ENCODE measurements at regions not wholly inside any gene's neighbourhood (a gene's known extent, or its start where the extent isn't known, plus 50 kb on each side); places are given as distances from the start of the nearest gene placed in this dataset.

DNA sequence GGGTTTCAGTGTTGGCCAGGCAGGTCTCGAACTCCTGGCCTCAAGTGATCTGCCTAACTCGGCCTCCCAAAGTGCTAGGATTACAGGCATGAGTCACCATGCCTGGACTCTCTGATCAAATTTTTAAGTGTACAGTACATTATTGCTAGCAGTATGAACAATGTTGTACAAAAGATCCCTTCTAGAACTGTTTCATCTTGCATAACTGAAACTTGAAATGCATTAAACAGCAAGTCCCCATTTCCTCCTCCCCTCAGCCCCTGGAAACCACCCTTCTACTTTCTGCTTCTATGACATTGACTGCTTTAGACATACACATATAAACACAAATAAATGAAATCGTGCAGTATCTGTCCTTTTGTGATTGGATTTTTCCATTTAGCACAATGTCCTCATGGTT lies 463.4 kb downstream of the PTPRC start:
- Histone ChIP-seq H3K27ac (ENCODE audit: low read length) (no peak overlapping the region), H3K27me3 (ENCODE audit: insufficient read depth, low read depth, low read length) (no peaks in the 10 kb centered on the region), H3F3A (ENCODE audit: insufficient read depth, low read length, poor library complexity, severe bottlenecking) (no peaks in the 10 kb centered on the region), H2AFZ (ENCODE audit: low read depth, low read length) (no peak overlapping the region), H3K9me2 (ENCODE audit: insufficient read depth, low read length) (no peaks in the 10 kb centered on the region), H3K36me3 (ENCODE audit: insufficient read depth, low read length) (no peaks in the 10 kb centered on the region), H3K4me3 (ENCODE audit: low read length) (no peak overlapping the region), H3K9ac (ENCODE audit: low read length) (no peak overlapping the region), H3K79me2 (replicated peaks; ENCODE audit: insufficient read depth, low read length) (no peaks in the 10 kb centered on the region), H3K9me3 (ENCODE audit: low read length) (no peaks in the 10 kb centered on the region), H3K4me2 (ENCODE audit: low read length) (no peak overlapping the region), H4K20me1 (ENCODE audit: insufficient read depth) (no peaks in the 10 kb centered on the region)
- TF ChIP-seq RAD21 (conservative IDR thresholded peaks at IDR 0.05) = no peak
- TF ChIP-seq EZH2 (IDR thresholded peaks at IDR 0.05; ENCODE audit: borderline replicate concordance, insufficient read depth, low read length, poor library complexity, severe bottlenecking) = no peak
- no peak for TF ChIP-seq SMC3 (conservative IDR thresholded peaks at IDR 0.05; ENCODE audit: poor library complexity)
- TF ChIP-seq REST (IDR thresholded peaks at IDR 0.05; ENCODE audit: borderline replicate concordance) = no peak
- TF ChIP-seq EP300 (conservative IDR thresholded peaks at IDR 0.05; ENCODE audit: poor library complexity, severe bottlenecking) = no peak
- TF ChIP-seq MXI1 (conservative IDR thresholded peaks at IDR 0.05; ENCODE audit: poor library complexity, severe bottlenecking) = no peak
- TF ChIP-seq, protein P1, sequence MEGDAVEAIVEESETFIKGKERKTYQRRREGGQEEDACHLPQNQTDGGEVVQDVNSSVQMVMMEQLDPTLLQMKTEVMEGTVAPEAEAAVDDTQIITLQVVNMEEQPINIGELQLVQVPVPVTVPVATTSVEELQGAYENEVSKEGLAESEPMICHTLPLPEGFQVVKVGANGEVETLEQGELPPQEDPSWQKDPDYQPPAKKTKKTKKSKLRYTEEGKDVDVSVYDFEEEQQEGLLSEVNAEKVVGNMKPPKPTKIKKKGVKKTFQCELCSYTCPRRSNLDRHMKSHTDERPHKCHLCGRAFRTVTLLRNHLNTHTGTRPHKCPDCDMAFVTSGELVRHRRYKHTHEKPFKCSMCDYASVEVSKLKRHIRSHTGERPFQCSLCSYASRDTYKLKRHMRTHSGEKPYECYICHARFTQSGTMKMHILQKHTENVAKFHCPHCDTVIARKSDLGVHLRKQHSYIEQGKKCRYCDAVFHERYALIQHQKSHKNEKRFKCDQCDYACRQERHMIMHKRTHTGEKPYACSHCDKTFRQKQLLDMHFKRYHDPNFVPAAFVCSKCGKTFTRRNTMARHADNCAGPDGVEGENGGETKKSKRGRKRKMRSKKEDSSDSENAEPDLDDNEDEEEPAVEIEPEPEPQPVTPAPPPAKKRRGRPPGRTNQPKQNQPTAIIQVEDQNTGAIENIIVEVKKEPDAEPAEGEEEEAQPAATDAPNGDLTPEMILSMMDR (IDR thresholded peaks at IDR 0.05; ENCODE audit: poor library complexity, severe bottlenecking) = no peak
- TF ChIP-seq TAF1 (IDR thresholded peaks at IDR 0.05; ENCODE audit: low read depth) = no peak

DNA sequence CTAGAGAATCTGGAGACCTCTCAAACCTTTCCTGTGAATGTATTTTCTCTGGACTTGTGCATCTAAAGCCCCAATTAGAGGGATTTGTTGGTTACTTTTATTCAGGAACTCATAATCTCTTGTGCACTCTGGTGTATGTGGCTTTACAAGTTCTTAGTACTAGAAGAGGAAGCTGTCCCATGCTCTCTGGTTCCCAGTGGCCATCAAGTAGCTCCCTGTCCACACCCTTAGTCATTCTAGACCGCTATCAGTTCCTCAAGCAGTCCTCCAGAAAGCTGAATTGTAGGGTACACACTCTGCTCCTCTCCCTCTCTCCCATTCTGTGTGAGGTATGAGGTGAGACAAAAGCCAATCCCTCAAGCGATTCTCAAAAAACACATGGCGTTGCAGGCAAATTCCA lies 470.3 kb downstream of the PTPRC start:
- H3K27me3 ChIP-seq (ENCODE audit: insufficient read depth, low read depth, low read length) = no peaks in the 10 kb centered on the region
- H3K4me2 ChIP-seq (ENCODE audit: low read length) = no peak overlapping the region
- no peaks in the 10 kb centered on the region for H3K9me2 ChIP-seq (ENCODE audit: insufficient read depth, low read length)
- no peaks in the 10 kb centered on the region for H3K79me2 ChIP-seq (replicated peaks; ENCODE audit: insufficient read depth, low read length)
- H3K9me3 ChIP-seq (ENCODE audit: low read length) = no peaks in the 10 kb centered on the region
- no peaks in the 10 kb centered on the region for H3K36me3 ChIP-seq (ENCODE audit: insufficient read depth, low read length)
- H3F3A ChIP-seq (ENCODE audit: insufficient read depth, low read length, poor library complexity, severe bottlenecking) = no peaks in the 10 kb centered on the region
- TF ChIP-seq EZH2 (IDR thresholded peaks at IDR 0.05; ENCODE audit: borderline replicate concordance, insufficient read depth, low read length, poor library complexity, severe bottlenecking) (no peak), SMC3 (conservative IDR thresholded peaks at IDR 0.05; ENCODE audit: poor library complexity) (no peak), MXI1 (conservative IDR thresholded peaks at IDR 0.05; ENCODE audit: poor library complexity, severe bottlenecking) (no peak), REST (IDR thresholded peaks at IDR 0.05; ENCODE audit: borderline replicate concordance) (no peak)
- H3K4me3 ChIP-seq (ENCODE audit: low read length) = no peak overlapping the region
- no peak overlapping the region for H3K9ac ChIP-seq (ENCODE audit: low read length)
- no peak overlapping the region for H2AFZ ChIP-seq (ENCODE audit: low read depth, low read length)
- H3K27ac ChIP-seq (ENCODE audit: low read length) = no peak overlapping the region
- no peaks in the 10 kb centered on the region for H4K20me1 ChIP-seq (ENCODE audit: insufficient read depth)

Measured in neural cell (in vitro differentiated cells).